ENCODE measurements at regions not wholly inside any gene's neighbourhood (a gene's known extent, or its start where the extent isn't known, plus 50 kb on each side); places are given as distances from the start of the nearest gene placed in this dataset.

DNA sequence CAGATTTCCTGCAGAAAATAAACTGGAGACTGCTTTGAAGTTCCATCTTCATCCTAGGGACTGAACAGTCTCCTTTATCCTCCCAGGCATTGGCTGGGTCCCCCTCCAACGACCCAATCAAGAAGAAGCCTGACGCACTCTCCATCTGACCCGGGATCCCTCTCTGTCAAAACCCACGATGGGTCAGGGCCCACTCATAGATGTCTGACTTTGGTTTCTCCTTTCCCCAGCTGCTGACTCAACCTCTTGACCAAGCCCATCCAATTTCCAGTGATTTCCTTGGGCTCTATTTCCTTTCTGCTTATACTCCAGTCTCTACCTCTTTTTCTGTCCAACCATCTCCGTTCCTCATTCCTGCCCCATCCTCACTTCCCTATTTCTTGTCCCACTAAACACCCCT lies 189.7 kb downstream of the MIAT start:
- TF ChIP-seq EZH2phosphoT487 (IDR thresholded peaks at IDR 0.05; ENCODE audit: low read length) (no peak), EZH2 (optimal IDR thresholded peaks at IDR 0.05; ENCODE audit: low read depth, low read length) (no peak)
- TF ChIP-seq, protein P1, sequence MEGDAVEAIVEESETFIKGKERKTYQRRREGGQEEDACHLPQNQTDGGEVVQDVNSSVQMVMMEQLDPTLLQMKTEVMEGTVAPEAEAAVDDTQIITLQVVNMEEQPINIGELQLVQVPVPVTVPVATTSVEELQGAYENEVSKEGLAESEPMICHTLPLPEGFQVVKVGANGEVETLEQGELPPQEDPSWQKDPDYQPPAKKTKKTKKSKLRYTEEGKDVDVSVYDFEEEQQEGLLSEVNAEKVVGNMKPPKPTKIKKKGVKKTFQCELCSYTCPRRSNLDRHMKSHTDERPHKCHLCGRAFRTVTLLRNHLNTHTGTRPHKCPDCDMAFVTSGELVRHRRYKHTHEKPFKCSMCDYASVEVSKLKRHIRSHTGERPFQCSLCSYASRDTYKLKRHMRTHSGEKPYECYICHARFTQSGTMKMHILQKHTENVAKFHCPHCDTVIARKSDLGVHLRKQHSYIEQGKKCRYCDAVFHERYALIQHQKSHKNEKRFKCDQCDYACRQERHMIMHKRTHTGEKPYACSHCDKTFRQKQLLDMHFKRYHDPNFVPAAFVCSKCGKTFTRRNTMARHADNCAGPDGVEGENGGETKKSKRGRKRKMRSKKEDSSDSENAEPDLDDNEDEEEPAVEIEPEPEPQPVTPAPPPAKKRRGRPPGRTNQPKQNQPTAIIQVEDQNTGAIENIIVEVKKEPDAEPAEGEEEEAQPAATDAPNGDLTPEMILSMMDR (IDR thresholded peaks at IDR 0.05; ENCODE audit: low read length) = no peak

All from MM.1S (cell line).